BLaER1 treated with 17β-estradiol and CSF1 and Interleukin-3, amounts not matched to agents 10 nM and 100 nM (cell line): ENCODE measurements at regions not wholly inside any gene's neighbourhood (a gene's known extent, or its start where the extent isn't known, plus 50 kb on each side); places are given as distances from the start of the nearest gene placed in this dataset.

Source experiments
- H3K27ac ChIP-seq, 11 experiments: shearing (Covaris generic); formaldehyde crosslinking; 2 replicates each; pipeline ENCODE4 v1.8.1; 2022
- H3K27me3 ChIP-seq, 11 experiments: shearing (Covaris generic); formaldehyde crosslinking; 2 replicates each; pipeline ENCODE4 v1.8.1; 2022
- H3K36me3 ChIP-seq, 11 experiments: shearing (Covaris generic); formaldehyde crosslinking; 2 replicates each; pipeline ENCODE4 v1.8.1; 2022
- H3K4me1 ChIP-seq, 10 experiments: shearing (Covaris generic); formaldehyde crosslinking; 2 replicates each; pipeline ENCODE4 v1.8.1; 2022
- H3K4me2 ChIP-seq, 11 experiments: shearing (Covaris generic); formaldehyde crosslinking; 2 replicates each; pipeline ENCODE4 v1.8.1; 2022
- H3K4me3 ChIP-seq, 10 experiments: shearing (Covaris generic); formaldehyde crosslinking; 2 replicates each; pipeline ENCODE4 v1.8.1; 2022
- H3K9ac ChIP-seq, 11 experiments: shearing (Covaris generic); formaldehyde crosslinking; 2 replicates each; pipeline ENCODE4 v1.8.1; 2022
- H3K9me3 ChIP-seq, 11 experiments: shearing (Covaris generic); formaldehyde crosslinking; replicated peaks in 1 of 11; 2 replicates each; pipeline ENCODE4 v1.8.1; 2022
- H4K20me1 ChIP-seq, 11 experiments: shearing (Covaris generic); formaldehyde crosslinking; 2 replicates each; pipeline ENCODE4 v1.8.1; 2022
- Cebpa-rat ChIP-seq, 11 experiments: shearing (Covaris generic); IDR thresholded peaks; 2 replicates each; pipeline ENCODE4 v1.8.1; 2022

DNA sequence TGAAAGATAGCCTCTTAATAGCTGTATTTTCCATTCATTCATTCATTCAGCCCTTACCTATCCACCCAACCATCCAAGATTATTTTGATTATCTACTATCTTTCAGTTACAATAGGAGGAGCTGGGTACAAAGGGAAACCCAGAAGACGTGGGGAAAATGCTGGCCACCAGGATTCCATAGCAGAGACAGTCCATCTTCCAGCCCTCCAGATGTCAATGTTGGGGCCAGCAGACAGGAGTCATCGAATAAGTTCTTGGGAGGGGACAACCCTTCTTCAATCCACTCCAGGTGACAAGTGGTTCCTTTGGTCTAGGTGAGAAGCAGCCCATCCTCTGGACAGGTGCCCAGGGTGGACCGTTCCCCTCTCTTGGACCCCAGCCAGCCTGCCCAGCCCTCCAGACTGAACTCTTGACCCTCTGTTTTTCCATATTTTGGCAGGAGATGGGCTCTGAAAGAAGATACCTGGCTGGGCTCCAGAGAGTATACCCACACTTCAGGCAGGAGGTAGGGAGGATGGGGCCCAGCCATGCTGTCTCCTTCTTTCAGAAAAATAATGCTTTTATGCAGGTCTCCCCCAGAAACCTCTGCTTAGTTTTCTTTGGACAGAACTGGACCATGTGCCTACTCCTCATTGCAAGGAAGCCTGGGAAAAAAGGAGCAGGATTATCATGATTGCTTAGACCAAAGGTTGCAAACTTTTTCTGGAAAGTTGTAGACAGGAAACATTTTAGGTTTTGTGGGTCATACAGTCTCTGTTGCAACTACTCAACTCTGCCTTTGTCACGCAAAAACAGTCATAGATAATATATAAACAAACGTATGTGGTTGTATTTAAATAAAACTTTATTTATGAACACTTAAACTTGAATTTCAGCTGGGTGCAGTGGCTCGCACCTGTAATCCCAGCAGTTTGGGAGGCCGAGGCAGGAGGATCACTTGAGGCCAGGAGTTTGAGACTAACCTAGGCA, 95.5 kb upstream of the SMNDC1 start:
- H3K9me3 ChIP-seq, result no peaks in the 10 kb centered on the region
- no peaks in the 10 kb centered on the region for H4K20me1 ChIP-seq
- H3K4me3 ChIP-seq, result no peak overlapping the region
- H3K9ac ChIP-seq, result no peak overlapping the region
- H3K27ac ChIP-seq, result no peak overlapping the region
- H3K27me3 ChIP-seq, result no peaks in the 10 kb centered on the region
- no peak for TF ChIP-seq Cebpa-rat (IDR thresholded peaks at IDR 0.05)
- H3K4me2 ChIP-seq, result peak overlapping the region in 3 of 11 experiments; percentile 46 to 72 (median 68); a peak in 5 of 22 replicates
- H3K4me1 ChIP-seq, result peaks cover 0 to 51% (median 15%) of the 10 kb centered on the region in 10 experiments; a peak in 13 of 20 replicates
- no peaks in the 10 kb centered on the region for H3K36me3 ChIP-seq

DNA sequence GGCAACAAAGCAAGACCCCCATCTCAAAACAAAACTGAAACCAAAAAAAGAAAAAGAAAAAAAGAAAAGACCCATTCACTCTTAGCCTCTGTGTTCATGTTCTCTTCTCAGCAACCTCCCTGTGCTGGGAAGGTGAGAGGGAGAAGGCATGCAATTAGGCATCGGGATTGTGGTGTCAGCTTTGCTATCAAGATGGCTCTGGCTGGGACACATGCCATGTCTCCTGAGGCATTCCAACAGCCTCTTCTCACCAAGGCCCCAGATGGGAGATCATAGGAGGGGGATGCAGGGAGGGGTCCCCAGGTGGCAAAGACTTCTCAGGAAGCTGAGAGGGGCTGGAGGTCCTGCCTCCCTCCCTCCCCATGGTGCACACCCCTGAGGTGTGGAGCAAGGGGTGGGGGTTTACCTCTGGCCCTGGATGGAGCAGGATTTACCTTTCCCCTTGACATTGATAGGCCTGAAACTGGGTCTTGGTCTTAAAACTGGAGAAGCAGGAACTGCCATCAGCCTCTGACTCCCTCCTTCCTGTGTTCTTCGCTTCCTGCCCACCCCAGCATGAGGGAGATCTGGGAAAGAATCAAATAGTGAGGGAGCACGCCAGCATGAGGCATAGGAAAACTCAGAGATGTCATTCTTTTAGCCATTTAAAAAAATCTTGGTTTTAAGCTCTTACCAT, 96.2 kb upstream of the DUSP5 start:
- Histone ChIP-seq H3K27me3 (no peaks in the 10 kb centered on the region), H3K9me3 (no peaks in the 10 kb centered on the region), H3K4me3 (no peak overlapping the region), H3K4me1 (peaks cover 0 to 63% (median 15%) of the 10 kb centered on the region in 10 experiments; a peak in 13 of 20 replicates), H4K20me1 (no peaks in the 10 kb centered on the region), H3K36me3 (no peaks in the 10 kb centered on the region), H3K9ac (no peak overlapping the region), H3K27ac (no peak overlapping the region), H3K4me2 (peak overlapping the region in 9 of 11 experiments; percentile 2 to 40 (median 19); a peak in 10 of 22 replicates)
- no peak for TF ChIP-seq Cebpa-rat (IDR thresholded peaks at IDR 0.05)

DNA sequence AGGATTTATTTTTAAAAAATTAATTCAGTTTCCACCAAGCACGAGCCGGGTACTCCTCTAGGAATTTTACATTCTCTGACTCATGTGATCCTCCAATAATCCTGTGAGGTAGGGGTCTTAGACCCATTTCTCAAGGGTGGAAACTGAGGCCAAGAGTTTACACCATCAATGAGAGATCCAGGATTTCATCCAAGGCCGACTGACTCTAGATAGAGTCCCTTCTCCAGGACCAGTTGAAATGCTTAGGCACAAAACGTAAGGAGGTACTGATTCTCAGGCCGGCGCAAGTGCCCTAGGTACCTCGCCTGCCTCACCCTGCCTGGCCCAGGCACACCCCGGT, 95.7 kb upstream of the DUSP5 start:
- no peaks in the 10 kb centered on the region for H3K27me3 ChIP-seq
- H3K27ac ChIP-seq, result no peak overlapping the region
- no peaks in the 10 kb centered on the region for H3K36me3 ChIP-seq
- H3K4me1 ChIP-seq, result peaks cover 0 to 64% (median 15%) of the 10 kb centered on the region in 10 experiments; a peak in 13 of 20 replicates
- no peaks in the 10 kb centered on the region for H3K9me3 ChIP-seq
- peak overlapping the region in 4 of 11 experiments; percentile 11 to 40 (median 26); a peak in 3 of 22 replicates for H3K4me2 ChIP-seq
- no peaks in the 10 kb centered on the region for H4K20me1 ChIP-seq
- no peak for TF ChIP-seq Cebpa-rat (IDR thresholded peaks at IDR 0.05)
- H3K4me3 ChIP-seq, result no peak overlapping the region
- H3K9ac ChIP-seq, result no peak overlapping the region

DNA sequence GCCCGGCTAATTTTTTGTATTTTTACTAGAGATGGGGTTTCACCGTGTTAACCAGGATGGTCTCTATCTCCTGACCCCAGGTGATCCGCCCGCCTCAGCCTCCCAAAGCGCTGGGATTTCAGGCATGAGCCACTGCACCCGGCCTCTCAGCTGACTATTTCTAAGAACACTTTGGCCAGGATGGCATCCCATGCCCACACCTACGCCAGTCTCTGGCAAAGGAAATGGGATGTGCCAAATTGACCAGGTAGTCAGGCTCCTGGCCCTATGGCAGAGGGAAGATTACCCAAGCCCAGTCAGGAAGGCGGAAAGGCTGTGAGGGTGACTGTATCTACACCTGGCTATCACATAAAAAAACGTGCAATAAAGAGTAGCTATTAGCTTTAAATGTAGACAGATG, 94.1 kb upstream of the DUSP5 start:
- no peaks in the 10 kb centered on the region for H3K36me3 ChIP-seq
- H3K27me3 ChIP-seq, result no peaks in the 10 kb centered on the region
- TF ChIP-seq Cebpa-rat (IDR thresholded peaks at IDR 0.05), result no peak
- no peaks in the 10 kb centered on the region for H4K20me1 ChIP-seq
- no peak overlapping the region for H3K4me2 ChIP-seq
- no peak overlapping the region for H3K27ac ChIP-seq
- peaks cover 0 to 69% (median 19%) of the 10 kb centered on the region in 10 experiments; a peak in 15 of 20 replicates for H3K4me1 ChIP-seq
- H3K9me3 ChIP-seq, result no peaks in the 10 kb centered on the region
- H3K4me3 ChIP-seq, result no peak overlapping the region
- H3K9ac ChIP-seq, result no peak overlapping the region

DNA sequence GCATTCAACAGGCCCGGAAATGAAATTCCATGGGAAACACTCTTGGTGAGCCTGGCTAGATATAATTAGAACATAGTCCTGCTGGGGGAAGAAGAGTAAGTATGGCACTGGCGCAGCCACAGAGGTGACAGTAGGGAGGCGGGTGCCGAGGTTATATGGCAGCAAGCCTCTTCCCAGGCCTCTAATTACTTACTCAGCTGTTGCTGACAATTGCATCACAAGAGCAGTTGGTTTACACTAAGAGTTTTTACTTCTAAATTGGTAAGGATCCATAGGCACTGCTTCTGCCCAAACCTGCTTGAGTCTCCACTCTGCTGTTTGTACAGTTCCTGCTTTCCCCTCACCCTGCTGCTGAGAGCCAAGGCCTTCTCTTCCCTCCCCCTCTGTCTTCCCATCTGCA, 93.3 kb upstream of the DUSP5 start:
- no peak for TF ChIP-seq Cebpa-rat (IDR thresholded peaks at IDR 0.05)
- no peaks in the 10 kb centered on the region for H3K9me3 ChIP-seq
- peak overlapping the region in 2 of 11 experiments; percentile 43 to 45; a peak in 5 of 22 replicates for H3K4me2 ChIP-seq
- no peaks in the 10 kb centered on the region for H4K20me1 ChIP-seq
- no peak overlapping the region for H3K9ac ChIP-seq
- H3K27me3 ChIP-seq, result no peaks in the 10 kb centered on the region
- H3K36me3 ChIP-seq, result no peaks in the 10 kb centered on the region
- H3K4me3 ChIP-seq, result no peak overlapping the region
- peaks cover 0 to 69% (median 20%) of the 10 kb centered on the region in 10 experiments; a peak in 15 of 20 replicates for H3K4me1 ChIP-seq
- H3K27ac ChIP-seq, result no peak overlapping the region

DNA sequence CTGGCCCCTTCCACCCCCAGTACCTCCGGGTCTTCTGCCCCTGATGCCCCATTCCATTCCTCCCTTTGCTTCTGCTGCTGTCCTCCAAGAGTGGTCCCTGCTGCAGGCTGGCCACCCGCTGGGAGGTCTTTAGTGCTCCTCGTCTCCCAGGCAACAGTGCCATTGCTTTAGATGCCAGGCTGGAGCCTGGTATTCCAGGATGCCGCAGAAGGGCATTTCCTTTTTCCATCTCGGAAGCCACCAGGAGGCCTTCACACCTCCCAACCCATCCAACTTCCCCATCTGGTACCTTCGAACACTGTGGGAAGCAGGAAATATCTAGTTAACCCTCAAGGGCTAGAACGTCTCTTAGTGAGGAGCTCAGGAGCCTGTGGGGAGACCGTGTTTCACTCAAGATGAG, 92.9 kb upstream of the DUSP5 start:
- no peak overlapping the region for H3K27ac ChIP-seq
- peaks cover 0 to 69% (median 22%) of the 10 kb centered on the region in 10 experiments; a peak in 17 of 20 replicates for H3K4me1 ChIP-seq
- no peaks in the 10 kb centered on the region for H3K36me3 ChIP-seq
- no peak for TF ChIP-seq Cebpa-rat (IDR thresholded peaks at IDR 0.05)
- no peaks in the 10 kb centered on the region for H3K9me3 ChIP-seq
- no peak overlapping the region for H3K9ac ChIP-seq
- no peaks in the 10 kb centered on the region for H3K27me3 ChIP-seq
- H4K20me1 ChIP-seq, result no peaks in the 10 kb centered on the region
- H3K4me2 ChIP-seq, result peak overlapping the region in 2 of 11 experiments; percentile 43 to 45; a peak in 5 of 22 replicates
- H3K4me3 ChIP-seq, result no peak overlapping the region

DNA sequence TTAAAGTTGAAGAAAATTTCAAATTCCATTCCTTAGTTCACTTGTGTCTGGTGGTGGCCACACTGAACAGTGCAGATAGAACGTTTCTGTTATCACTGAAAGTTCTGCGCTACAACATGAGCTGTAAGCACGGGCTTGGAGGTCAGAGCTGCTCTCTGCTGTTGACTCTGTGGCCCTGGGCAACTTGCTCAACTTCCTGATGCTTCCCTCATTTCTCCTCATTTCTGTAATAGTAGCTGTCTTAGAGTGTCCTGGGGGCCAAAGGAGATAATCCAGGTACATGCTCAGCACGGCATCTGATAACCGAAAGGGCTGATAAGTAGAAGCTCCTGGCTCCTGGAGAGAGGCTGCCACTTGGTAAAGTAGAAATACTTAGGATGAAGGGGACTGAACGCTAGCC, 92.3 kb upstream of the DUSP5 start:
- Histone ChIP-seq H3K4me2 (peak overlapping the region in 2 of 11 experiments; percentile 43 to 45; a peak in 5 of 22 replicates), H3K9me3 (no peaks in the 10 kb centered on the region), H4K20me1 (no peaks in the 10 kb centered on the region)

DNA sequence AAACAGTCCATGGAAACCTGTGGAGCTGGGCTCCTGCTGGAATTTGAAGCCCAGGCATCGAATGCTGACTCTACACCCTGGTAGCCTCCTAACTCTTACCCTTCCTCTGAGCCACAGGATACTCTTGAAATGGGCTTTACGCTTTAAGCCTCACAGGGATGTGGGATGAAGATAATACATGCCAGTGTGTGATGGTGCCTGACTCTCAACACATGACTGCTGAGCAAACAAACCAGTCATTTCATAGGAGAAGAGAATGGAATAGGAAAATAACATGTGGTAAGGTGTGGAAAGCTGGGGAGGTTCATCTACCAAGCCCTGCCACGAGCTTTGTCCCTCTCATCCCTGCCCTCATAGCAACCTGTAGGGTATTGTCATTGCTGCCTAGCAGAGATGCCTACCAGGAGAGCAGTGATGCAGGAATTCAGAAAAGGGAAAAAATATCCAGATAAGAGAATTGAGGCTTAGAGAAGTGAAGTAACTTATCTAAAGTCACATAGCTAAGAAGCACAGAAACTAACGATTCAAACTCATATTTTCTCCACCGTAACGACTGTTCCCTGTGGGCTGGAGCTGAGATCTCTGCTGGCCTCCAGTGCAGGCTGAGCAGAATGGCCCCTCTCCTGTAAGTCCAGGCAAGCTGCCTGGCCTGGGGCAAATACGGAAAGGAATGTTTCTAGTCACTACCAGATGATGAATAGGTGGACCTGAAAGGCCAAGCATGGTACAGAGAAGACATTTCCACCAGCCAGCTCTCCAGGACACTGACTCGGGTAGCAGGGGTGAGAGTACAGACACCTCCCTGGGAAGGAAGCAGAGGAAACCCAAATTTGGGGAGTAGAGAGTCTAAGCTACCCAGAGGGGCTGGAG, 90.2 kb upstream of the DUSP5 start:
- 0 out of 22 replicates have a peak overlapping the region, but pooled peaks of 1 of the 11 experiments have one; percentile 19 for H3K9ac ChIP-seq
- no peak overlapping the region for H3K4me3 ChIP-seq
- H3K4me2 ChIP-seq, result peak overlapping the region in 8 of 11 experiments; percentile 1 to 100 (median 83); a peak in 13 of 22 replicates
- H4K20me1 ChIP-seq, result no peaks in the 10 kb centered on the region
- H3K9me3 ChIP-seq, result no peaks in the 10 kb centered on the region
- no peak for TF ChIP-seq Cebpa-rat (IDR thresholded peaks at IDR 0.05)
- H3K36me3 ChIP-seq, result no peaks in the 10 kb centered on the region
- no peaks in the 10 kb centered on the region for H3K27me3 ChIP-seq
- peak overlapping the region in 2 of 11 experiments; percentile 53 to 60; a peak in 6 of 22 replicates for H3K27ac ChIP-seq
- peaks cover 14 to 85% (median 43%) of the 10 kb centered on the region in 10 experiments for H3K4me1 ChIP-seq

More for the DNA sequence above, 92.3 kb upstream of the DUSP5 start:
- no peaks in the 10 kb centered on the region for H3K27me3 ChIP-seq
- H3K9ac ChIP-seq, result no peak overlapping the region
- H3K27ac ChIP-seq, result no peak overlapping the region
- no peak for TF ChIP-seq Cebpa-rat (IDR thresholded peaks at IDR 0.05)
- H3K4me1 ChIP-seq, result peaks cover 0 to 69% (median 28%) of the 10 kb centered on the region in 10 experiments; a peak in 18 of 20 replicates
- H3K36me3 ChIP-seq, result no peaks in the 10 kb centered on the region
- no peak overlapping the region for H3K4me3 ChIP-seq
